ENCODE measurements at regions not wholly inside any gene's neighbourhood (a gene's known extent, or its start where the extent isn't known, plus 50 kb on each side); places are given as distances from the start of the nearest gene placed in this dataset.

DNA sequence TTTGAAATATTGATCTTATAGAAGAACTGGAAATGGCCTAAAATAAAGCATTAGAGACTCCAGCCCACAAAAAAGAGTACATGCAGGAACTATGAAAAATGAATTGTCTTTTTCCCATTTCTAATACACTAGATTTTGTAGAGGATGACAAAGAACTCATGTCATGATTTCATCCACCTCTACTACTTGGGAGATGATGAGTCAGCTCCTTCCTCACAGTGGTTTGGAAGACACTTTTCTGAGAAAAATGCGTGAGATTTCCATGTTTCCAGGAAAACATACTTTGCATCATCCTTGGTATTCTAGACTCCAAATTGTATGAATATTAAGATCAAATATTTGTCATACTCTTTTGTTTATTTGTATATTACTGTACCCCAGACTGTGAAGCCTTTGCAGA, 500.5 kb downstream of the FAM181B start:
- no peak overlapping the region for H3K4ac ChIP-seq (replicated peaks; ENCODE audit: insufficient read length, low read depth, low read length)
- no peaks in the 10 kb centered on the region for H3K9me3 ChIP-seq (ENCODE audit: insufficient read depth in 2 of 2, low read depth in 1 of 2, low read length in 1 of 2)
- ChIA-PET POLR2A (ENCODE audit: partially characterized antibody) (no interaction called here), CTCF (ENCODE audit: partially characterized antibody) (no interaction called here)
- H4K20me1 ChIP-seq (replicated peaks in 1 of 2; ENCODE audit: control insufficient read depth in 1 of 2, insufficient read depth in 2 of 2, low read length in 2 of 2), result no peaks in the 10 kb centered on the region
- no peak overlapping the region for H3K4me2 ChIP-seq (ENCODE audit: insufficient read depth in 1 of 2, low read depth in 2 of 2, low read length in 2 of 2)
- no peak overlapping the region for H2BK15ac ChIP-seq (ENCODE audit: low read length)
- H3K27me3 ChIP-seq (replicated peaks in 1 of 4; ENCODE audit: control insufficient read depth in 3 of 4, extremely low read depth in 1 of 4, insufficient read depth in 3 of 4, low read length in 3 of 4), result no peaks in the 10 kb centered on the region
- TF ChIP-seq, protein P1, sequence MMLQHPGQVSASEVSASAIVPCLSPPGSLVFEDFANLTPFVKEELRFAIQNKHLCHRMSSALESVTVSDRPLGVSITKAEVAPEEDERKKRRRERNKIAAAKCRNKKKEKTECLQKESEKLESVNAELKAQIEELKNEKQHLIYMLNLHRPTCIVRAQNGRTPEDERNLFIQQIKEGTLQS (IDR thresholded peaks at IDR 0.05; ENCODE audit: insufficient read depth, low read depth, low read length), result no peak
- no peak for TF ChIP-seq TBP (IDR thresholded peaks at IDR 0.05; ENCODE audit: low read depth, low read length)
- no peak for TF ChIP-seq KDM4A (IDR thresholded peaks at IDR 0.05; ENCODE audit: low read depth, low read length, severe bottlenecking)
- TF ChIP-seq, protein P2, sequence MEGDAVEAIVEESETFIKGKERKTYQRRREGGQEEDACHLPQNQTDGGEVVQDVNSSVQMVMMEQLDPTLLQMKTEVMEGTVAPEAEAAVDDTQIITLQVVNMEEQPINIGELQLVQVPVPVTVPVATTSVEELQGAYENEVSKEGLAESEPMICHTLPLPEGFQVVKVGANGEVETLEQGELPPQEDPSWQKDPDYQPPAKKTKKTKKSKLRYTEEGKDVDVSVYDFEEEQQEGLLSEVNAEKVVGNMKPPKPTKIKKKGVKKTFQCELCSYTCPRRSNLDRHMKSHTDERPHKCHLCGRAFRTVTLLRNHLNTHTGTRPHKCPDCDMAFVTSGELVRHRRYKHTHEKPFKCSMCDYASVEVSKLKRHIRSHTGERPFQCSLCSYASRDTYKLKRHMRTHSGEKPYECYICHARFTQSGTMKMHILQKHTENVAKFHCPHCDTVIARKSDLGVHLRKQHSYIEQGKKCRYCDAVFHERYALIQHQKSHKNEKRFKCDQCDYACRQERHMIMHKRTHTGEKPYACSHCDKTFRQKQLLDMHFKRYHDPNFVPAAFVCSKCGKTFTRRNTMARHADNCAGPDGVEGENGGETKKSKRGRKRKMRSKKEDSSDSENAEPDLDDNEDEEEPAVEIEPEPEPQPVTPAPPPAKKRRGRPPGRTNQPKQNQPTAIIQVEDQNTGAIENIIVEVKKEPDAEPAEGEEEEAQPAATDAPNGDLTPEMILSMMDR (IDR thresholded peaks at IDR 0.05; ENCODE audit: control extremely low read depth in 1 of 3, insufficient read depth in 1 of 3, low read depth in 1 of 3, low read length in 3 of 3), result no peak
- no peak for TF ChIP-seq TAF7 (optimal IDR thresholded peaks at IDR 0.05; ENCODE audit: borderline replicate concordance, low read depth, low read length)
- TF ChIP-seq NANOG (IDR thresholded peaks at IDR 0.05; ENCODE audit: insufficient read depth, low read depth, low read length, poor library complexity, severe bottlenecking), result no peak
- TF ChIP-seq JUND (IDR thresholded peaks at IDR 0.05; ENCODE audit: low read length), result no peak
- H2BK120ac ChIP-seq (replicated peaks; ENCODE audit: low read depth, low read length), result no peak overlapping the region
- no peak overlapping the region for H2AFZ ChIP-seq (ENCODE audit: low read length)
- no peaks in the 10 kb centered on the region for H3K79me1 ChIP-seq (ENCODE audit: low read depth, low read length)
- DNase-seq (ENCODE audit: low read depth in 1 of 2, low spot score in 2 of 2), result no peak
- no peaks in the 10 kb centered on the region for H3K23me2 ChIP-seq (ENCODE audit: low read depth, low read length)
- H3K23ac ChIP-seq (ENCODE audit: insufficient read length), result no peak overlapping the region
- no peak overlapping the region for H3K56ac ChIP-seq (replicated peaks; ENCODE audit: insufficient read length, low read depth, low read length)
- no peaks in the 10 kb centered on the region for H3K36me3 ChIP-seq (ENCODE audit: control insufficient read depth in 2 of 4, insufficient read depth in 4 of 4, low read length in 3 of 4)
- H4K5ac ChIP-seq (ENCODE audit: insufficient read length, low read depth, low read length), result no peak overlapping the region
- H2BK20ac ChIP-seq (ENCODE audit: low read length), result no peak overlapping the region
- no peak overlapping the region for H4K8ac ChIP-seq (ENCODE audit: extremely low read depth, insufficient read depth, low read length)
- no peak overlapping the region for H2BK12ac ChIP-seq (ENCODE audit: low read depth, low read length)
- H4K91ac ChIP-seq (replicated peaks; ENCODE audit: insufficient read length, low read length), result no peak overlapping the region
- no peak overlapping the region for H3K18ac ChIP-seq (ENCODE audit: extremely low read depth, low read length)
- FAIRE-seq, result no peak
- H2BK5ac ChIP-seq (ENCODE audit: low read depth, low read length), result no peak overlapping the region
- H3K14ac ChIP-seq (ENCODE audit: insufficient read length), result no peak overlapping the region
- 94% methylated on average over 1 of the region's 1 CpG; no CpG with 5 or more reads in 1 of the 2 experiments for WGBS, 2 experiments (ENCODE audit: extremely low coverage in 1 of 2, insufficient coverage in 1 of 2, insufficient read length in 1 of 2, insufficient replicate concordance in 2 of 2, low coverage in 1 of 2, low lambda C conversion rate in 2 of 2, missing lambda C conversion rate in 1 of 2)
- no peak overlapping the region for H2AK5ac ChIP-seq (ENCODE audit: low read depth, low read length)
- H3K4me3 ChIP-seq (ENCODE audit: extremely low read depth in 1 of 4, insufficient read depth in 2 of 4, low read depth in 3 of 4, low read length in 4 of 4), result no peak overlapping the region
- no peaks in the 10 kb centered on the region for H3K4me1 ChIP-seq (replicated peaks in 1 of 4; ENCODE audit: control insufficient read depth in 3 of 4, insufficient read depth in 4 of 4, low read length in 3 of 4)
- H3K79me2 ChIP-seq (ENCODE audit: control insufficient read depth in 1 of 2, insufficient read depth in 2 of 2, low read length in 2 of 2), result no peaks in the 10 kb centered on the region
- no peak overlapping the region for H3K9ac ChIP-seq (replicated peaks in 1 of 4; ENCODE audit: extremely low read depth in 1 of 4, low read depth in 3 of 4, low read length in 3 of 4)
- no peak overlapping the region for H3K27ac ChIP-seq (ENCODE audit: low read depth, low read length)

All from H1 (cell line).